ENCODE measurements at regions not wholly inside any gene's neighbourhood (a gene's known extent, or its start where the extent isn't known, plus 50 kb on each side); places are given as distances from the start of the nearest gene placed in this dataset.
"Not testable (repeated sequence)": the region's sequence is repeated elsewhere in the genome, so short reads cannot be mapped to it uniquely, and the experiment has no call there.

DNA sequence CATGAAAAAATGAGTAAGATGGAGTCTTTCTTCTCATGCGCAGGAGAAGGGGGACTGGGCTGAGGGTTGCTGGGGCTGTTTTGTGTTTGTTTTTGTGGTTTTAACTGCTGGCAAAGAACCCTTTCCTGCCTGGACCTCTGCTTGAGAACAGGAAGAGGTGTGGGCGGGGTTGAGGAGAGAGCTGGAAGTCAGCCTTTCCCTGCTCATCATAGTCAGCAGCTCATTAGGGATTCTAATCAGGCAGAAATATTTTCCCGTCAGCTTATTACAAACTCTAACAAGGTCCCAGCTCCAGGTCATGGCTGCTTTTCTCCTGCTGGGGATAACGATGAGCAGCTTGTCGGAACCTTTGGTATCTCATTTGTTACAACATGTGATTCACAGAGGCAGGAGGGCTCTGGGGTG is 185.0 kb upstream of the NRXN3 start:
- no peak for DNase-seq

DNA sequence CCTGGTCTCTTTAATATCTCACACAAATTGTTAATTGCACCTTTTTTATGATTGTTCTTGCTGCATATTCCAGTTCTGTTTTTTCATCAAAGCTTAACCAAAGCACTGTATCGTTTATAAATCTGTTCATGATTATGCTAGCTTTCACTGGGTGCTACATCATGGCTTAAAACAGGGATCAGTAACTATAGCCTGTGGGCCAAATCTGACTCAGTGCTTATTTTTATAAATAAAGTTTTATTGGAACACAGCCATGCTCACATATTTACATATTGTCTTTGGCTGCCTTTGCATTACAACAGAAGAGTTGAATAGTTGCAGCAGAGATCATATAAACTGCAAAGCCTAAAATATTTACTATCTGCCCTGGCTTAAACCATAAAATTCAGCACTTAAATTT is 183.4 kb upstream of the NRXN3 start:
- DNase-seq, result no peak

DNA sequence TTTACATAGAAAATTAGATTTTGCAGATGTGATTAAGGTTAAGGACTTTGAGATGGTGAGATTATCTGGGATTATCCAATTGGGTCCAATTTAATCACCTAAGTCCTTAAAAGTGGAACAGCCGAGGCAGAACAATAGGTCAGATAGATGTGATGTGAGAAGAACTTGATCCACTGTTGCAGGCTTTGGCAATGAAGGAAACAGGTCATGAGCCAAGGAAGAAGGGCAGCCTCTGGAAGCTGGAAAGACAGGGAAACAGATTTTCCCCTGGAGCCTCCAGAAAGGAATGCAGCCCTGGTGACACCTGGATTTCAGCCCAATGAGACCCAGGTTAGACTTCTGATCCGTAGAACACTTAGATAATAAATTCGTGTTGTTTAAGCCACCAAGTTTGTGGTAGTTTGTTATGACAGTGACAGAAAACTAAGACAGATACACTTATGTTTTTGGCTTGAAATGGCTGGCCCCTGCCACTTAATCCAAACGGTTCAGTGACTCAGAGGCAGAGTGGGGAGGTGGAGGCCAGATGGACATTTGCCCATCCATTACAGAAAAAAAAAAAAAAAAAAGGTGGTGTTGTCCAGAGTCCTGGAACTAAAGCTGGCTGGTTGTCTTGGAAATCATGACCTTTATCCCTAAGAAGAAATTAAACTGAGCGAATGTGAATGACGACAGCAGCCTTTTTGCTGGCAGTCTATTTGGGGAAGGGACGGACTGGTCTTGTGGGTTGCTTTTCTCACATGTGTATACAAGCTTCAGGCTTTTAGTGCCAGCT is 181.9 kb upstream of the NRXN3 start:
- DNase-seq, result no peak

DNA sequence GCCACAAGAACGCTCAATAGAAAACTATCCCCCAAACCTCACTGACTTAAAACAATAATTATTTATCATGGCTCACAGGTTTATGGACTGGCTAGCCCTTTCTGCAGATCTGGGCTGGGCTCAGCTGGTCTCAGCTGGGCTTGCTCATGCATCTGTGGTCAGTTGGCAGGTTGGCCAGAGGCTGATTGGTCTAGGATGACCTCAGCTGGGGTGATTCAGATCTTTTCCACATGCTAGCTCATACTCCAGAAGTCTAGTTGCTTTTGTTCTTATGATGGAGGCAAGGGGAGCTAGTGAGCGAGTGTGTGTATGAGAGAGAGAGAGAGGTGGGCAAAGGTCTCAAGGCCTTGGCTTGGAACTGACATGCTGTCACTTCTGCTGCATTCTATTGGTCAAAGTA is 181.2 kb upstream of the NRXN3 start:
- no peak for DNase-seq

DNA sequence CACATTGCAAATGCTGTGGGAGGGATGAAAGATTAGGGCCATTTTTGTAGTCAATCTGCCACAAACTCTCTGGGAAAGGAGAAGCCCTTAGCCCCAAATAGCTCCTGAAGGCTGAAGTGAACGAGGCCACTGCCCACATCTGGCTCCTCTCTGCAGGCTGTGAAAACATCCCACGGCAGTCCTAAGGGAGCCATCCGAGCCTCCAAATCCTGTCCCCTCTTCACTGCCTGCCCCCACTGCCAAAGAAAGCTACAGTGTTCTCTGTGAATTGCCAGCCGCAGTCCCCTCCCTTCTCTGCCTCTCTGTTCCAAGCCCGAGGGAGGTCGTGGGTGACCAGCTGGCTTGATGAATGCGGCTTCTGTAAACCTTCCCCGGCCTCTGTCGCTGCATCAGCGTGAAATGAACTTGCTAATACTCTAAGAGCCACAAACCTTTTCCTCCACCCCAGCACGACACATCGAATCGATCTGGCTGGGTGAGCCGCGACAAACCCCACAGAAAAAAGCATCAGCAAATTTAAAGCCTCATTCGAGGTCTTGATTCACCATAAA is 180.7 kb upstream of the NRXN3 start:
- no peak for DNase-seq

DNA sequence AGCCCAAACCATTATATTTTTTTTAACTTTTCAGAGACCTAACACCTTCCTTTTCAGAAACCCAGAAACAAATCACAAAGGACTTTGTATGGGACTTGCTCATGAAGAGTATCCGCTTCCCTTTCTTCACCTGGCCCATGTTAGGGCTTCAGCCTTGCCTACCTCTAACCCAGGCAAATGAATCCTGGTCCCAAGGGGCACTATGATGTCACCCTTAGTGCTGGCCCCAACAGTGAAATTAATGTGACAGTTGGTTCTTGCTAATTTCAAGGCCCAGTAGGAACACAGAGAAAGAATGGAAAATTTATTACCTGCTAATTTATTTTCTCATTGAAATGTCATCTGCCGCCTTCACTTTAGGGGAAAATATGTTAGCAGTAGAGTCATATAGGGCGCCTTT is 179.8 kb upstream of the NRXN3 start:
- no peak for DNase-seq

DNA sequence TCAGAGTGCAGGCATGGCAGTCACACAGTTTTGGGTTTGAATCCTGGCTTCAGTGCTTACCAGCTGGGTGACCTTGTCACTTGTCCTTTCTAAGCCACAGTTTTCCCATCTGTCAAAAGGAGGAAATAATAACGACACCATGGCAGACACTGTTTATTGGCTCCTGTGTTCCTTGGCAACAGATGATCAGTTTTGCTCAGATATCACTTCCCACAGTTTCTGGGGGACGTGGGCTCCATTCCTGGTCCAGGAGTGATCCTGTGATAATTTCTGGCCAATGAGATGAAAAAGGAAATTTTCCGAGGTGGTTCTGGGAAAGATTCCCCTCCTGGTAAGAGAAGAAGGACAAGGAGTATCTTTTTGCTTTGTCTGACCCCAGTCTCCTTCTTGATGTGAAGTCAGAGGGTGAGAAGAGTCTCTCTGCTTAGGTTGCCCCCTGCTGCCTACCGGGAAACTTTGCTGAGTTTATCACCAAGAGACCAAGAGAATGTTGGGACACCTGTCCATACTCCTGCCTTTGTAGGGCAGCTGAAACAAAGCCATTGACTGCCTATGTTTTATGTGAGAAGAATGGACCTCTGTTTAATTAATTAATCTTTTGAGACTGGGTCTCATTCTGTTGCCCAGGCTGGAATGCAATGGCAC is 178.9 kb upstream of the NRXN3 start:
- DNase-seq, result no peak

DNA sequence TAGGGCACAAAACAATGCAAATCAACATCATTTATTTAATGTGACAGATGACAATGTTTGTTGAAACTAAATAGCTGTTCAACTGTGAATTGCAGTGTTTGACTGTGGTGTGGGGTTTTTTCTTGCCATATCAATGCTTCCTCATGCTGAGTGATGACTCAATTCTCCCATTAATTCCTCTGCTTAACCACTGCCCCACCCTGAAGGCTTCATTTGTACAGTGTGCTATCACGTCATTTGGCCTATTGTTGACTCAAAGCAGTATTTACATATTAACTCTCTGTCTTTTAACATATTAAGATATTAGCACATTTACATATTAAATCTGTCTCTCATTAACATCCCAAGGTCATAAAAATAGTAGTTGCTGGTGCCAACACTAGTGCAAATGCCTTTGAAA is 164.8 kb upstream of the NRXN3 start:
- DNase-seq, result no peak

DNA sequence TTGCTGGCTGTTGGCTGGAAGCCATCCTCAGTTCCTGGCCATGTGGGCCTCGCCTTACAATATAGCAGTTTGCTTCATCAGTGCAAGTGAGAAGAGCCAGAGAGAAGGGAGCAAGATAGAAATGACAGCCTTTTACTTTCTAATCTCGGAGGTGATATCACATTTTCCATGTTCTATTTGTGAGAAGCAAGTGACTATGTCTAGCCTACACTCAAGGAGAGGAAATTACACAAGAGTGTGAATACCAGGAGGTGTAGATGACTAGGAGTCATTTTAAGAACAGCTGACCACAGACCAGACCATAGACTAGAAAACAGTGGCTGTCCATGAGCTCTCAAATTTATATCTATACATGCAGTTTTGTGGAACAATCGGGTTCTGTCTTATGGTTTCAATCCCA is 163.0 kb upstream of the NRXN3 start:
- no peak for DNase-seq

DNA sequence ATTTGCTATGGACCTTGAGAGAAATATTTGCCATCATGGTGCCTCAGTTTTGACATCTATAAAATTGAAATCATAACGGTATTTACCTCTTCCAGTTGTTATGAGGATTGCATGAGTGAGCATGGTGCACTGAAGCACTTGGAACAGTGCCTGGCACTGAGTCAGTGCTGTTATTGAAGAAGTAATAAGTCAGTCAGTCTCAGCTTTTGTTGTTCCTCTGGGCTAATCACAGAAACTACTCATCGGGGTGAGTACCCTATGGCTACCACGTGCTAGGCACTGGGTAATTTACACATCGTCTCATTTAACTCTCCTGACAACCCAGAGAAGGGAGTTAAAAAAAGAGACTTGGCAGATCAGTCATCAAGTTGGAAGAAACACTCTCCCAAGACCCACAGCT is 159.5 kb upstream of the NRXN3 start:
- no peak for DNase-seq

DNA sequence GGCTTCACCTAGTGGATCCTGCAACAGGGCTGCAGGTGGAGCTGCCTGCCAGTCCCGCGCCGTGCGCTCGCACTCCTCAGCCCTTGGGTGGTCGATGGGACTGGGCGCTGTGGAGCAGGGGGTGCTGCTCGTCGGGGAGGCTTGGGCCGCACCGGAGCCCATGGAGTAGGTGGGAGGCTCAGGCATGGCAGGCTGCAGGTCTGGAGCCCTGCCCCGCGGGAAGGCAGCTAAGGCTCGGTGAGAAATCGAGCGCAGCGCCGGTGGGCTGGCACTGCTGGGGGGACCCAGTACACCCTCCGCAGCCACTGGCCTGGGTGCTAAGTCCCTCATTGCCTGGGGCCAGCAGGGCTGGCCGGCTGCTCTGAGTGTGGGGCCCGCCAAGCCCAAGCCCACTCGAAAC is 156.3 kb upstream of the NRXN3 start:
- not testable (repeated sequence) for DNase-seq

DNA sequence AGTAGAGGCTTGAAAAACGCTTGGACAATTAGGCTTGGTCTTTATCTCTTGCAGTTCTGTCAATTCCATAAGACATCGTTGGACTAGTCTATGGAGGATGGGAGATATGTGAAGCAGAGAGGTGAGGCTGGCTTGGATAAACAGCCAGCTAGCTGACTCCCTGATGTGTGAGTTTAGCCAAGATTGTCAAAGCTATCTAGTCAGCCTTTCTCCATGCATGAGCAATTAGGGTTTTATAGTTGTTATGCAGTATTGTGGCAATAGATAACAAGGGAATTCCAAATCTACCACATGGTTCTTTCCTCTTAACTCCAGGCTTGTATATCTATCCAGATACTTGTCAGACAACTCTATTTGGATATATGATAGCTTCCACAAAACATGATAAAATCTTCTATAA is 153.6 kb upstream of the NRXN3 start:
- no peak for DNase-seq

DNA sequence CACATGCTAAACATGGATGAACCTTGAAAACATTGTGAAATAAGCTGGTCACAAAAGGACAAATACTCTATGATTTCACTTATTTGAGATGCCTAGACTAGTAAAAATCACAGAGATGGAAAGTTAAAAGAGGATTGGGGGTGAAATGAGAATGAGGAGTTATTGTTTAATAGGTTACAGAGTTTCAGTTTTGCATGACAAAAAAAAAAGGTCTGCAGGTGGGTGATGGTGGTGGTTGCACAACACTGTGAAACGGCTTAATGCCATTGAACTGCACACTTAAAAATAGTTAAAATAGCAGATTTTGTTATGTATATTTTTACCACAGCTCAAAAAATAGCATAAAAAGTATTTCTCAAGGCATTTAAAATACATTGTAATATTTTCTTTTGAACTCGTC is 151.9 kb upstream of the NRXN3 start:
- no peak for DNase-seq

DNA sequence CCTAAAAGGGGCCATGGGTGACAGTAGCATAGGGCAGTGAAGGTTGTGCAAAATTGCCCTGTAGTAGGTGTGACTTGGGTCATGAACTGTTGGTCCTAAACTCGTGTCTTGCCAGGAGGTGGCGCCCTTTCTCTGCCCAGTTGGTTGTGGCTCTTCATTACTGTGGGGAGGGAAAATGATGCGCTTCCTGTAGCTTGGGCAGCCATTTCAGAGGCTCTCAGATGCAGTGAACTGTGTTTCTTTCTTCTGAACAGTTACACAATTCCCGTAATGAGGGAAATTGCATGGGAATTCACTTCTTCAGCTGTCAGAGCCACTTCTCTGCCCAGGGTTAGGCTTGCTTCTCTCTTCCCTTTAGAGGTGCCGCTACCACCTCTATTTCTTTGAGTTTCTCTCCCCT is 148.1 kb upstream of the NRXN3 start:
- DNase-seq, result peak; percentile 14

DNA sequence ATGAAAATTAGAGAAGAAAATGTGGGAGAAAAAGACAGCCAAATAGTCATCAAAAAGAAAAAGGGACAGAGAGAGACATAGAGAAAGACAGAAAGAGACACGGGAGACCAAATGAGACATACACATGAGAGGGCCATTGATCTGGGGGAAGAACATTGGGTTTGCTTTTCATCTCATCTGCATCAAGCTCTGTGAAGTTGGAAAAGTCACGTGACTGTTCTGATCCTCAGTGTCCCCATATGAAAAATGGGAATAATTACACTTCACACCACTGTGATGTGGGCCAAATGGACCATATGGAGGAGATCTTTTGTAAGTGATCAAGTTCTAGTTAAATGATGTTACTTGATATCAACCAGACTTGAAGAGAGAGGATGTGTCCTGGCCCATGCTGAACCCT is 147.1 kb upstream of the NRXN3 start:
- DNase-seq, result no peak

DNA sequence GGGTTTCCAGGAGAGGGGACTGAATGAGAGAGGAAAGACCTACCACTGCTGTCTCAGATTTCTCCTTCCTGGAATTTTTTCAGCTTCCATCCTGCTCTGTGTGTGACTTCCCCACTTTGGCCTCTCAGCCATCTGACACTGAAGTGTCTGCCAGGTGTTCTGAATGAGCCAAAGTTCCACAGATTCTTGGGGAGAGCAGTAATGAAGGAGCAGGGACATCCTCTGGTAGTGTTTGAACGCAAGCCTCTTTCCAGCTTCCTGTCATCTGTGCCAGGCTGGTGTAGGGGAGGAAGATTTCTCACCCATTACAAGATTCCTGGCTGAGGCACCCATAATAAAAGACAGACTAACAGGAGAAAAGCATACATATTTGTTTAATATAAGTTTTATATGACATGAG is 141.7 kb upstream of the NRXN3 start:
- DNase-seq, result no peak

DNA sequence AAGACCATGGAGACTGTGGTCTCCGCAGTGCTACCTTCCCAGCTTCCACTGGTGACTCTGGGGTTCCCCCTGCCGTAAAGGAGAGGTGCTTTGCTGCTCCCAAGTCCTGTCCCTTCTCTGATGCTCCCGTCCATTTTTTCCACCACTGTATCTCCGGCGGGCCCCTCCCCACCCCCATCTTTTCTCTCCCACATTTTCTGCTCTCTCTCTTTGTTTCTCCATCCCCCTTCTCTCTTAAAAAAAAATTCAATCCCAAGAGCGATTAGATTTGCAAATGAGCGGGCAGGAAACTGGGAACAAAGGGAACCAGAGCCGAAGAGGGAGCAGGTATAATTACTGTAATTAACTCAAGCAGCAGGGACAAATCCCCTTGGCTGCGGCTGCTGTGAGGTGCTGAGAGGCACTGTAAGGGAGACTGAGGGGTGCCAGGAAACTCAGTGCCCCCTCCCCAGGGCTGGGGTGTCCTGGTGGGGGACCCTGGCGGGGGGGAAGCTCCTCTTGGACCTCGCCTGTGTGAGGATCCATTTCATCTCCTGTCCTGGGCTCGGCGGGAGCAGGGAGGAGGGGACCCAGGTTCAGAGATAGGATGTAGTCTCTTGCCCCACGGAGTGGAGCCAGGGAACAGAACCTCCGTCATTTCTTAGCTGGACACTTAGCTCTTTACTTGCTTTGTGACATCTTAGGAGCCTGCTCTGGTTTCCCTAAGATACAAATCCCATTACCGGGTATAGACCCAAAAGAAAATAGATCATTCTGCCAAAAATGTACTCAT is 140.4 kb upstream of the NRXN3 start:
- DNase-seq, result no peak

DNA sequence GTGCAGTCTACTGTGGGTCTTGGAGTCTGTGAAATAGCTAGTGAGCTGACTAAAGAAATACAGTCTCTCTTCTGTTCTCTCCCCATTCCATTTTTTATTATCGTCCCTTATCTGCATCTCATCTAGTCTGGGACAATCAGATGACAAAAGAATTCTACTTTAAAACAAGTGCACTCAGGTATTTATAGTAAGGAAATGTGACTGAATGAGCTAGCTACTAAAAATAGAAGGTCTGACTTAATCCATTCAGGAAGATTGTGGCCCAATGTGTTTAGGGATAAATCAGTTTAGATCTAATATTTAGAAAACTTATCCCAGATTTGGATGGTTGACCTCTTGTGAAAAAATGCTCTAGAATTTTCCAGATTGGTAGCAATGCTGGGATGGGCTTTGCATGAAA is 126.8 kb upstream of the NRXN3 start:
- DNase-seq, result no peak

DNA sequence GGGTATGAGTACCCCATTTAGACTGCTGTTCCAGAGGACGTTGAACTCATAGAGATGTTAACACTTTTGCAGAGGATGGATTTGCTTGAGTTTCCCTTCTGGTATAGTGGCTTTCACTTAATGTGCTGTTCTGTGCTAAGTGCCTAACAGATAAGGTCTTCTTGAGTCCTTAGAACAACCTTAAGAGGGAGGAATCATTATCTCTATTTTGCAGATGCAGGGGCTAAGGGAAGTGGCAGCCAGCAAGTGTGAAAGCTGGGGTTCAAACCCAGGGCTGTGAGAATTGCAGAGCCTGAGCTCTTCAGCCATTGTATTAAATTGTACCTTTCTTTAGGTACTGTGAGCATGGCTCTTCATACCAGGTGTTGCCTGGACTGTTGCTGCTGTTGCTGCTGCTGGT is 122.1 kb upstream of the NRXN3 start:
- no peak for DNase-seq

DNA sequence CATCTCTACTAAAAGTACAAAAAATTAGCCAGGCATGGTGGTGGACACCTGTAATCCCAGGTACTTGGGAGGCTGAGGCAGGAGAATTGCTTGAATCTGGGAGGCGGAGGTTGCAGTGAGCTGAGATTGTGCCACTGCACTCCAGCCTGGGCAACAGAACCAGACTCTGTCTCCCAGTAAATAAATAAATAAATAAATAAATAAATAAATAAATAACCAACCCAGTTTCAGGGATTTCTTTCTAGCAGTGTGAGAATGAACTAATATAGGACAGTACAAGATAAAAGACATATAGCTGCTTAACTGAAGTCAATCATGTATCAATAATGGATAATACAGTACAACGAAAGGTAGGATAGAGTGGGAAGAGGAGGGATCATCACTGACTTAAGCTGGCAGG is 113.3 kb upstream of the NRXN3 start:
- DNase-seq, result not testable (repeated sequence)

DNA sequence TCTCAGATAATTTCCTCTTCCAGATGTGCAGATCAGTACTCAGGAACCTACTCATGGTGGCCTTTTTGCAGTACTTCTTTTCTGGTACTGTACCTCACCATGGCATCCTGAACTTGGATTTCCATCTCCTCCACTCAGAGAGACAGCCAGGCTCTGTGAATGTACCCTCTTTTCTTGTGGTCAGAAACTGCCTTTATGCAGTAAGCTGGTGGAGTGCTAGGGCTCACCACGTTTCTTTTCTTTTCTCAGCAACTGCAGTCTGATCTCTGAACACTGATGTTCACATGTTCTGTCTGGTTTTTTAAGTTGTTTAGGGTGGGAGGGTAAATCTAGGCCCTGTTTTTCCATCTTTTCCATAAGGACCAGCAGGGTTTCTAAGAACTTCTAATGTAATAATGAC is 99.8 kb upstream of the NRXN3 start:
- no peak for DNase-seq

DNA sequence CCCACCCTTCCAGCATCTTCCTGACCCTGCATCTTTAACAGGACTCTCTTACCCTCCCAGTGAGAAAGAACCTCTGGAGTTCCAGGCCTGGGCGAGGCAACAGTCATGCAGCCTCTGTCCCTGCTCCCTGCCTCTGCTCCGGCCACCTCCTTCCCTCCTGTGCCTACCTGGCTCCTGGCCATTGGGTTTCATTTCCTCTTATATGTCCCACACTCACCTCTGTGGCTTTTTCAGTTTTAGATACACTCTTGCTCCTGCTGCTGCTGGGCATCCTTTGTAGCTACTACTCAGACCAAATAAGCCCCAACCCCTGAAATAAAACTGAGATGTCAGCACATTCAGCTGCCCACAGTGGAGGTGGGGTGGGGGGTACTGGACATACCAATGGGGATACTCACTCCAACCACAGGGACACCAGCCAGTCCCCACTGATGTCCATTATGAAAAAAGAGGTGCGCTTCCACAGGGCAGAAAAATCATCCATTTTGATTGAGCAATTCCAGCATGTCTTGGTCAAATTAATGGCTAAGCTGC is 99.1 kb upstream of the NRXN3 start:
- DNase-seq, result no peak

DNA sequence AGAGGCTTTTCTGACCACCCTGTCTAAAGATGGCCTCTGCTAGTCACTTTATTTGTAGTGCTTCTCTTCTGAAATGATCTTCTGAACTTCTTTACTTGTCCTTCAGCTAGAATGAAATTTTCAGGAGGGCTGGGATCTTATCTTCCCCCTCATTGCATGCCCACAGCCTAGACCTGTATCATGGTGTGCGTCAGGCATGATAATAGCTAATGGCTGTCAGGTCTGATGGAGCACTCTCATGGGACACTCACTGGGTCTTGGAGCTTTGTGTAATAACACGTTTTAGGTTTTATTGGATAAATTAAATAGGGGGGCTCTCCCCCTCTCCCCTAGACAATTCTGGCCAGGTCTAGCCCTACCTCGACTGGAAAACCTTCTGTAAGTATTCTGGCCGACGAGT is 97.1 kb upstream of the NRXN3 start:
- no peak for DNase-seq

DNA sequence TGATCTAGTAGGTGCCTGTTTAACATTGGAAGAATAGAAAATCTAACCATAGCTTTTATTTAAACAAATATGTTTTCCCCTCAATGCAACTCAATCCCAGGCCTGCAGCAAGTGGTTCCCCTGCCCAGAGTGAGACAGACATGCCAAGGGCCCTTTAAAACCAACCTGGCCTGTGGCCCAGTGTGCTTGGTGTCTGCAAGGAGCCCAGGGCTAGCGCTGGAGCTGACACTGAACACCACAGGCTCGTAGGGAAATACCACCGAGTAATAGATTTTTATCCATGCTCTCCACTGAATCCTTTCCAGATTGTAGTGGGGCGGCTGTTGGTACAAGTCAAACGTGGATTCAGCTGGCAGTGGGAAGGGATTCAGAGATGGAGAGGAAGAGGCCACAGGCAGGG is 95.6 kb upstream of the NRXN3 start:
- DNase-seq, result no peak
